Neural progenitor cell (in vitro differentiated cells): ENCODE measurements at regions not wholly inside any gene's neighbourhood (a gene's known extent, or its start where the extent isn't known, plus 50 kb on each side); places are given as distances from the start of the nearest gene placed in this dataset.

Experiments used
- DNase-seq: peaks from one replicate; pipeline ENCODE4 v3.0.0-alpha.2; 2016; ENCODE audit warnings: low spot score
- H2AFZ ChIP-seq: fragments of 200-600 bp; sonication (generic); replicated peaks from 2 replicates; pipeline ENCODE4 v1.6.1; 2016; ENCODE audit warnings: antibody characterized with exemption
- H3F3A ChIP-seq: fragments of 200-600 bp; sonication (generic); 2 replicates; pipeline ENCODE4 v1.6.1; 2016; ENCODE audit warnings: antibody characterized with exemption, low read depth
- H3K27ac ChIP-seq: fragments of 200-600 bp; sonication (generic); 2 replicates; pipeline ENCODE4 v1.5.1; 2016; ENCODE audit warnings: mild to moderate bottlenecking
- H3K27me3 ChIP-seq: fragments of 200-600 bp; sonication (generic); 2 replicates; pipeline ENCODE4 v1.6.1; 2016; ENCODE audit warnings: mild to moderate bottlenecking, moderate library complexity
- H3K36me3 ChIP-seq: fragments of 200-600 bp; sonication (generic); 2 replicates; pipeline ENCODE4 v1.5.1; 2016
- H3K4me1 ChIP-seq: fragments of 200-600 bp; sonication (generic); 2 replicates; pipeline ENCODE4 v1.6.1; 2016; ENCODE audit warnings: mixed run types
- H3K4me2 ChIP-seq: fragments of 200-600 bp; sonication (generic); 2 replicates; pipeline ENCODE4 v1.6.1; 2016
- H3K4me3 ChIP-seq: fragments of 200-600 bp; sonication (generic); 2 replicates; pipeline ENCODE4 v1.5.1; 2016
- H3K79me2 ChIP-seq: fragments of 200-600 bp; sonication (generic); 2 replicates; pipeline ENCODE4 v1.6.1; 2016; ENCODE audit warnings: low read depth
- H3K9ac ChIP-seq: fragments of 200-600 bp; sonication (generic); 2 replicates; pipeline ENCODE4 v1.6.1; 2016
- H3K9me3 ChIP-seq: fragments of 200-600 bp; sonication (generic); 2 replicates; pipeline ENCODE4 v1.5.1; 2016; ENCODE audit warnings: low read depth
- H4K20me1 ChIP-seq: fragments of 200-600 bp; sonication (generic); 2 replicates; pipeline ENCODE4 v1.6.1; 2016; ENCODE audit warnings: low read depth
- H3K27ac Mint-ChIP-seq: 3 replicates; pipeline ENCODE4 v1.8.0; 2021; ENCODE audit warnings: mixed read lengths
- H3K27me3 Mint-ChIP-seq: 2 replicates; pipeline ENCODE4 v1.8.0; 2022; ENCODE audit warnings: low read depth, mild to moderate bottlenecking, inconsistent platforms, moderate library complexity, mixed read lengths; ENCODE audit not compliant: insufficient read depth
- H3K36me3 Mint-ChIP-seq: 3 replicates; pipeline ENCODE4 v1.8.0; 2021; ENCODE audit warnings: mixed read lengths
- H3K4me1 Mint-ChIP-seq: 3 replicates; pipeline ENCODE4 v1.8.0; 2021; ENCODE audit warnings: mixed read lengths
- H3K4me3 Mint-ChIP-seq: 3 replicates; pipeline ENCODE4 v1.8.0; 2021; ENCODE audit warnings: mild to moderate bottlenecking, moderate library complexity, mixed read lengths
- H3K9me3 Mint-ChIP-seq: 3 replicates; pipeline ENCODE4 v1.8.0; 2020; ENCODE audit warnings: mixed read lengths
- CTCF ChIP-seq: fragments of 200-600 bp; sonication (generic); IDR thresholded peaks from 2 replicates; pipeline ENCODE4 v1.5.1; 2017; ENCODE audit warnings: antibody characterized with exemption, mild to moderate bottlenecking
- EZH2 ChIP-seq: fragments of 200-600 bp; sonication (generic); IDR thresholded peaks from 2 replicates; pipeline ENCODE4 v1.6.1; 2017; ENCODE audit warnings: antibody characterized with exemption, mild to moderate bottlenecking, moderate library complexity
- EZH2phosphoT487 ChIP-seq: fragments of 200-600 bp; sonication (generic); IDR thresholded peaks from 2 replicates; pipeline ENCODE4 v1.6.1; 2017; ENCODE audit warnings: antibody characterized with exemption

- TF ChIP-seq CTCF (no peak), EZH2phosphoT487 (no peak), EZH2 (no peak)
Observed at GRCh38 chr19:31897292-31897691, 448.1 kb upstream of the ZNF507 start.

GRCh38 chr19:31900991-31901390 lies 444.4 kb upstream of the ZNF507 start:
- no peaks in the 10 kb centered on the region for H3K9me3 Mint-ChIP-seq
- H3K36me3 Mint-ChIP-seq, result no peaks in the 10 kb centered on the region
- Histone ChIP-seq H4K20me1 (no peaks in the 10 kb centered on the region), H2AFZ (no peak overlapping the region), H3K9ac (no peak overlapping the region), H3K79me2 (no peaks in the 10 kb centered on the region), H3K9me3 (no peaks in the 10 kb centered on the region), H3F3A (peaks cover 5% of the 10 kb centered on the region), H3K4me3 (no peak overlapping the region), H3K4me1 (peaks cover 7% of the 10 kb centered on the region), H3K36me3 (no peaks in the 10 kb centered on the region), H3K27ac (no peak overlapping the region), H3K4me2 (no peak overlapping the region), H3K27me3 (no peaks in the 10 kb centered on the region)
- no peaks in the 10 kb centered on the region for H3K4me1 Mint-ChIP-seq
- H3K4me3 Mint-ChIP-seq, result no peak overlapping the region
- no peak for DNase-seq
- H3K27me3 Mint-ChIP-seq, result peaks cover 2% of the 10 kb centered on the region
- no peak overlapping the region for H3K27ac Mint-ChIP-seq
- no peak for TF ChIP-seq CTCF

More at GRCh38 chr19:31897292-31897691, 448.1 kb upstream of the ZNF507 start:
- no peak overlapping the region for H3K9ac ChIP-seq
- H3K4me1 ChIP-seq, result no peaks in the 10 kb centered on the region
- no peaks in the 10 kb centered on the region for H3K9me3 ChIP-seq
- H3K27me3 ChIP-seq, result no peaks in the 10 kb centered on the region
- Mint-ChIP-seq H3K27ac (no peak overlapping the region), H3K27me3 (peaks cover 2% of the 10 kb centered on the region), H3K36me3 (no peaks in the 10 kb centered on the region), H3K4me1 (no peaks in the 10 kb centered on the region), H3K4me3 (no peak overlapping the region), H3K9me3 (peaks cover 3% of the 10 kb centered on the region)
- H3F3A ChIP-seq, result no peaks in the 10 kb centered on the region
- no peaks in the 10 kb centered on the region for H3K79me2 ChIP-seq
- DNase-seq, result no peak
- no peak overlapping the region for H3K4me3 ChIP-seq
- H3K36me3 ChIP-seq, result no peaks in the 10 kb centered on the region
- H3K27ac ChIP-seq, result no peak overlapping the region
- H3K4me2 ChIP-seq, result no peak overlapping the region
- H4K20me1 ChIP-seq, result no peaks in the 10 kb centered on the region
- no peak overlapping the region for H2AFZ ChIP-seq

- Mint-ChIP-seq H3K4me3 (no peak overlapping the region), H3K27ac (no peak overlapping the region), H3K36me3 (no peaks in the 10 kb centered on the region), H3K27me3 (peaks cover 2% of the 10 kb centered on the region), H3K9me3 (no peaks in the 10 kb centered on the region), H3K4me1 (no peaks in the 10 kb centered on the region)
- Histone ChIP-seq H3K36me3 (no peaks in the 10 kb centered on the region), H3K4me1 (peaks cover 7% of the 10 kb centered on the region), H3K9ac (no peak overlapping the region), H2AFZ (no peak overlapping the region), H3K79me2 (no peaks in the 10 kb centered on the region), H3K27ac (no peak overlapping the region), H3K4me2 (no peak overlapping the region), H3K4me3 (no peak overlapping the region), H3K9me3 (no peaks in the 10 kb centered on the region), H3F3A (peaks cover 5% of the 10 kb centered on the region), H3K27me3 (no peaks in the 10 kb centered on the region), H4K20me1 (no peaks in the 10 kb centered on the region)
- no peak for DNase-seq
- TF ChIP-seq EZH2phosphoT487 (no peak), EZH2 (no peak), CTCF (no peak)
Observed at GRCh38 chr19:31902821-31903220, 442.6 kb upstream of the ZNF507 start.

GRCh38 chr19:31903979-31904378 lies 441.4 kb upstream of the ZNF507 start:
- Histone ChIP-seq H3K4me2 (no peak overlapping the region), H3K79me2 (no peaks in the 10 kb centered on the region), H3K4me3 (no peak overlapping the region), H4K20me1 (no peaks in the 10 kb centered on the region), H3K9me3 (no peaks in the 10 kb centered on the region), H3F3A (peaks cover 5% of the 10 kb centered on the region), H3K36me3 (no peaks in the 10 kb centered on the region), H3K27me3 (no peaks in the 10 kb centered on the region), H2AFZ (no peak overlapping the region), H3K4me1 (peaks cover 7% of the 10 kb centered on the region), H3K27ac (no peak overlapping the region), H3K9ac (no peak overlapping the region)
- H3K27me3 Mint-ChIP-seq, result peaks cover 2% of the 10 kb centered on the region
- H3K36me3 Mint-ChIP-seq, result no peaks in the 10 kb centered on the region
- TF ChIP-seq EZH2 (no peak), CTCF (no peak), EZH2phosphoT487 (no peak)
- DNase-seq, result peak; percentile 52
- no peaks in the 10 kb centered on the region for H3K9me3 Mint-ChIP-seq
- no peak overlapping the region for H3K4me3 Mint-ChIP-seq
- H3K27ac Mint-ChIP-seq, result no peak overlapping the region
- no peaks in the 10 kb centered on the region for H3K4me1 Mint-ChIP-seq
